Muscle layer of duodenum (tissue), 2 donors: ENCODE measurements at regions not wholly inside any gene's neighbourhood (a gene's known extent, or its start where the extent isn't known, plus 50 kb on each side); places are given as distances from the start of the nearest gene placed in this dataset.

ENCODE experiments used
- H3K27ac ChIP-seq: one replicate; pipeline ENCODE4 v1.7.0; 2013; ENCODE audit warnings: mild to moderate bottlenecking, low read length
- H3K27me3 ChIP-seq: one replicate; pipeline ENCODE4 v1.7.0; 2013; ENCODE audit warnings: low read depth, mild to moderate bottlenecking, control low read depth, low read length
- H3K36me3 ChIP-seq, 2 donors: one replicate each; pipeline ENCODE4 v1.7.0; 2013; ENCODE audit warnings: low read length in 2 of 2, control low read depth in 1 of 2, mild to moderate bottlenecking in 1 of 2; ENCODE audit not compliant: insufficient read depth in 2 of 2, control insufficient read depth in 1 of 2
- H3K4me1 ChIP-seq, 2 donors: one replicate each; pipeline ENCODE4 v1.7.0; 2013; ENCODE audit warnings: low read length in 2 of 2, mild to moderate bottlenecking in 2 of 2, control low read depth in 1 of 2, moderate library complexity in 1 of 2; ENCODE audit not compliant: insufficient read depth in 2 of 2, control insufficient read depth in 1 of 2
- H3K4me3 ChIP-seq, 2 donors: one replicate each; pipeline ENCODE4 v1.7.0; 2013; ENCODE audit warnings: low read length in 2 of 2, low read depth in 1 of 2, mild to moderate bottlenecking in 1 of 2
- H3K9me3 ChIP-seq, 2 donors: one replicate each; pipeline ENCODE4 v1.7.0; 2013; ENCODE audit warnings: low read length in 2 of 2, control low read depth in 1 of 2, mild to moderate bottlenecking in 1 of 2; ENCODE audit not compliant: control insufficient read depth in 1 of 2
- donor health status: healthy.

GRCh38 chr1:213898684-213899083 lies 89.1 kb upstream of the PROX1 start:
- Histone ChIP-seq H3K4me3 (no peak overlapping the region), H3K36me3 (no peaks in the 10 kb centered on the region), H3K27ac (no peak overlapping the region), H3K4me1 (no peaks in the 10 kb centered on the region), H3K9me3 (no peaks in the 10 kb centered on the region), H3K27me3 (no peaks in the 10 kb centered on the region)

GRCh38 chr1:213899413-213899812 lies 88.4 kb upstream of the PROX1 start:
- no peaks in the 10 kb centered on the region for H3K27me3 ChIP-seq
- H3K36me3 ChIP-seq: no peaks in the 10 kb centered on the region
- no peaks in the 10 kb centered on the region for H3K4me1 ChIP-seq
- H3K4me3 ChIP-seq: no peak overlapping the region
- no peak overlapping the region for H3K27ac ChIP-seq
- H3K9me3 ChIP-seq: no peaks in the 10 kb centered on the region

- Histone ChIP-seq H3K27ac (no peak overlapping the region), H3K36me3 (no peaks in the 10 kb centered on the region), H3K9me3 (no peaks in the 10 kb centered on the region), H3K27me3 (no peaks in the 10 kb centered on the region), H3K4me1 (no peaks in the 10 kb centered on the region), H3K4me3 (no peak overlapping the region)
Observed at GRCh38 chr1:213905344-213905743, 82.4 kb upstream of the PROX1 start.

- no peak overlapping the region for H3K27ac ChIP-seq
- H3K36me3 ChIP-seq: no peaks in the 10 kb centered on the region
- H3K4me3 ChIP-seq: no peak overlapping the region
- no peaks in the 10 kb centered on the region for H3K9me3 ChIP-seq
- H3K27me3 ChIP-seq: no peaks in the 10 kb centered on the region
- no peaks in the 10 kb centered on the region for H3K4me1 ChIP-seq
Observed at GRCh38 chr1:213908521-213908920, 79.3 kb upstream of the PROX1 start.

- H3K4me1 ChIP-seq: no peaks in the 10 kb centered on the region
- no peaks in the 10 kb centered on the region for H3K9me3 ChIP-seq
- no peaks in the 10 kb centered on the region for H3K36me3 ChIP-seq
- H3K27ac ChIP-seq: no peak overlapping the region
- no peak overlapping the region for H3K4me3 ChIP-seq
- H3K27me3 ChIP-seq: no peaks in the 10 kb centered on the region
Observed at GRCh38 chr1:213914392-213914791, 73.4 kb upstream of the PROX1 start.

- no peaks in the 10 kb centered on the region for H3K27me3 ChIP-seq
- no peaks in the 10 kb centered on the region for H3K4me1 ChIP-seq
- no peak overlapping the region for H3K27ac ChIP-seq
- no peak overlapping the region for H3K4me3 ChIP-seq
- no peaks in the 10 kb centered on the region for H3K9me3 ChIP-seq
- no peaks in the 10 kb centered on the region for H3K36me3 ChIP-seq
Observed at GRCh38 chr1:213921311-213921710, 66.5 kb upstream of the PROX1 start.

- no peaks in the 10 kb centered on the region for H3K4me1 ChIP-seq
- H3K27ac ChIP-seq: no peak overlapping the region
- no peaks in the 10 kb centered on the region for H3K36me3 ChIP-seq
- H3K9me3 ChIP-seq: no peaks in the 10 kb centered on the region
- no peaks in the 10 kb centered on the region for H3K27me3 ChIP-seq
- no peak overlapping the region for H3K4me3 ChIP-seq
Observed at GRCh38 chr1:213921712-213922111, 66.1 kb upstream of the PROX1 start.

GRCh38 chr1:213925531-213926182 lies 62.1 kb upstream of the PROX1 start:
- Histone ChIP-seq H3K9me3 (no peaks in the 10 kb centered on the region), H3K4me3 (no peak overlapping the region), H3K36me3 (no peaks in the 10 kb centered on the region), H3K27ac (no peak overlapping the region), H3K27me3 (no peaks in the 10 kb centered on the region), H3K4me1 (no peaks in the 10 kb centered on the region)

- Histone ChIP-seq H3K4me3 (no peak overlapping the region), H3K9me3 (no peaks in the 10 kb centered on the region), H3K27me3 (no peaks in the 10 kb centered on the region), H3K36me3 (no peaks in the 10 kb centered on the region), H3K4me1 (no peaks in the 10 kb centered on the region), H3K27ac (no peak overlapping the region)
Observed at GRCh38 chr1:213927846-213928245, 59.9 kb upstream of the PROX1 start.

- Histone ChIP-seq H3K36me3 (no peaks in the 10 kb centered on the region), H3K4me1 (no peaks in the 10 kb centered on the region), H3K9me3 (no peaks in the 10 kb centered on the region), H3K27me3 (no peaks in the 10 kb centered on the region), H3K27ac (no peak overlapping the region), H3K4me3 (no peak overlapping the region)
Observed at GRCh38 chr1:213929398-213929797, 58.4 kb upstream of the PROX1 start.

GRCh38 chr1:213931836-213932235 lies 55.9 kb upstream of the PROX1 start:
- H3K27me3 ChIP-seq: no peaks in the 10 kb centered on the region
- H3K4me1 ChIP-seq: no peaks in the 10 kb centered on the region
- H3K4me3 ChIP-seq: no peak overlapping the region
- no peaks in the 10 kb centered on the region for H3K9me3 ChIP-seq
- no peak overlapping the region for H3K27ac ChIP-seq
- H3K36me3 ChIP-seq: no peaks in the 10 kb centered on the region

GRCh38 chr1:213933336-213933735 lies 54.4 kb upstream of the PROX1 start:
- Histone ChIP-seq H3K36me3 (no peaks in the 10 kb centered on the region), H3K9me3 (no peaks in the 10 kb centered on the region), H3K4me3 (no peak overlapping the region), H3K27ac (no peak overlapping the region), H3K27me3 (no peaks in the 10 kb centered on the region), H3K4me1 (no peaks in the 10 kb centered on the region)
